ENCODE measurements at regions not wholly inside any gene's neighbourhood (a gene's known extent, or its start where the extent isn't known, plus 50 kb on each side); places are given as distances from the start of the nearest gene placed in this dataset.

- H3K36me3 ChIP-seq (ENCODE audit: insufficient read depth, low read length), result no peaks in the 10 kb centered on the region
- no peak overlapping the region for H2AFZ ChIP-seq (ENCODE audit: low read depth, low read length)
- H3K9me3 ChIP-seq (ENCODE audit: low read length), result no peaks in the 10 kb centered on the region
- no peaks in the 10 kb centered on the region for H3K27me3 ChIP-seq (ENCODE audit: insufficient read depth, low read length)
- H3K4me3 ChIP-seq (ENCODE audit: low read length), result no peak overlapping the region
- H3K4me1 ChIP-seq (ENCODE audit: insufficient read depth, low read length), result no peaks in the 10 kb centered on the region
These were observed 171.2 kb downstream of the ASB1 start for GRCh38 chr2:238597638-238598528.

- Histone ChIP-seq H3K9me3 (ENCODE audit: low read length) (no peaks in the 10 kb centered on the region), H3K4me1 (ENCODE audit: insufficient read depth, low read length) (no peaks in the 10 kb centered on the region), H3K27me3 (ENCODE audit: insufficient read depth, low read length) (no peaks in the 10 kb centered on the region), H3K36me3 (ENCODE audit: insufficient read depth, low read length) (no peaks in the 10 kb centered on the region), H2AFZ (ENCODE audit: low read depth, low read length) (no peak overlapping the region), H3K4me3 (ENCODE audit: low read length) (no peak overlapping the region)
These were observed 172.2 kb downstream of the ASB1 start for GRCh38 chr2:238598802-238599530.

GRCh38 chr2:238599549-238600505, 173.1 kb downstream of the ASB1 start:
- no peaks in the 10 kb centered on the region for H3K27me3 ChIP-seq (ENCODE audit: insufficient read depth, low read length)
- no peak overlapping the region for H3K4me3 ChIP-seq (ENCODE audit: low read length)
- H3K36me3 ChIP-seq (ENCODE audit: insufficient read depth, low read length), result no peaks in the 10 kb centered on the region
- H3K4me1 ChIP-seq (ENCODE audit: insufficient read depth, low read length), result no peaks in the 10 kb centered on the region
- no peak overlapping the region for H2AFZ ChIP-seq (ENCODE audit: low read depth, low read length)
- H3K9me3 ChIP-seq (ENCODE audit: low read length), result no peaks in the 10 kb centered on the region

- Histone ChIP-seq H3K36me3 (ENCODE audit: insufficient read depth, low read length) (no peaks in the 10 kb centered on the region), H3K27me3 (ENCODE audit: insufficient read depth, low read length) (no peaks in the 10 kb centered on the region), H3K4me1 (ENCODE audit: insufficient read depth, low read length) (no peaks in the 10 kb centered on the region), H3K4me3 (ENCODE audit: low read length) (no peak overlapping the region), H2AFZ (ENCODE audit: low read depth, low read length) (no peak overlapping the region), H3K9me3 (ENCODE audit: low read length) (no peaks in the 10 kb centered on the region)
These were observed 174.0 kb downstream of the ASB1 start for GRCh38 chr2:238600506-238601432.

GRCh38 chr2:238601433-238602222, 174.9 kb downstream of the ASB1 start:
- Histone ChIP-seq H3K27me3 (ENCODE audit: insufficient read depth, low read length) (no peaks in the 10 kb centered on the region), H2AFZ (ENCODE audit: low read depth, low read length) (no peak overlapping the region), H3K36me3 (ENCODE audit: insufficient read depth, low read length) (no peaks in the 10 kb centered on the region), H3K4me1 (ENCODE audit: insufficient read depth, low read length) (no peaks in the 10 kb centered on the region), H3K9me3 (ENCODE audit: low read length) (no peaks in the 10 kb centered on the region), H3K4me3 (ENCODE audit: low read length) (no peak overlapping the region)

GRCh38 chr2:238602223-238602960, 175.7 kb downstream of the ASB1 start:
- Histone ChIP-seq H3K36me3 (ENCODE audit: insufficient read depth, low read length) (no peaks in the 10 kb centered on the region), H3K4me3 (ENCODE audit: low read length) (no peak overlapping the region), H3K9me3 (ENCODE audit: low read length) (peaks cover 2% of the 10 kb centered on the region), H3K4me1 (ENCODE audit: insufficient read depth, low read length) (no peaks in the 10 kb centered on the region), H3K27me3 (ENCODE audit: insufficient read depth, low read length) (no peaks in the 10 kb centered on the region), H2AFZ (ENCODE audit: low read depth, low read length) (no peak overlapping the region)

GRCh38 chr2:238603596-238603995, 176.9 kb downstream of the ASB1 start:
- no peaks in the 10 kb centered on the region for H3K27me3 ChIP-seq (ENCODE audit: insufficient read depth, low read length)

GRCh38 chr2:238606311-238606710, 179.6 kb downstream of the ASB1 start:
- Histone ChIP-seq H3K4me1 (ENCODE audit: insufficient read depth, low read length) (no peaks in the 10 kb centered on the region), H3K36me3 (ENCODE audit: insufficient read depth, low read length) (no peaks in the 10 kb centered on the region), H3K27me3 (ENCODE audit: insufficient read depth, low read length) (no peaks in the 10 kb centered on the region), H3K9me3 (ENCODE audit: low read length) (peaks cover 2% of the 10 kb centered on the region), H2AFZ (ENCODE audit: low read depth, low read length) (no peak overlapping the region), H3K4me3 (ENCODE audit: low read length) (no peak overlapping the region)

More at GRCh38 chr2:238603596-238603995, 176.9 kb downstream of the ASB1 start:
- peaks cover 2% of the 10 kb centered on the region for H3K9me3 ChIP-seq (ENCODE audit: low read length)
- H3K36me3 ChIP-seq (ENCODE audit: insufficient read depth, low read length), result no peaks in the 10 kb centered on the region
- no peak overlapping the region for H3K4me3 ChIP-seq (ENCODE audit: low read length)
- H3K4me1 ChIP-seq (ENCODE audit: insufficient read depth, low read length), result no peaks in the 10 kb centered on the region
- H2AFZ ChIP-seq (ENCODE audit: low read depth, low read length), result no peak overlapping the region

- H3K9me3 ChIP-seq (ENCODE audit: low read length), result no peaks in the 10 kb centered on the region
- no peak overlapping the region for H3K4me3 ChIP-seq (ENCODE audit: low read length)
- no peak overlapping the region for H2AFZ ChIP-seq (ENCODE audit: low read depth, low read length)
- H3K27me3 ChIP-seq (ENCODE audit: insufficient read depth, low read length), result no peaks in the 10 kb centered on the region
- H3K4me1 ChIP-seq (ENCODE audit: insufficient read depth, low read length), result no peaks in the 10 kb centered on the region
- H3K36me3 ChIP-seq (ENCODE audit: insufficient read depth, low read length), result no peaks in the 10 kb centered on the region
These were observed 186.9 kb downstream of the ASB1 start for GRCh38 chr2:238613610-238614009.

GRCh38 chr2:238614376-238614775, 187.6 kb downstream of the ASB1 start:
- H3K36me3 ChIP-seq (ENCODE audit: insufficient read depth, low read length), result no peaks in the 10 kb centered on the region
- no peak overlapping the region for H2AFZ ChIP-seq (ENCODE audit: low read depth, low read length)

GRCh38 chr2:238615187-238615586, 188.5 kb downstream of the ASB1 start:
- H2AFZ ChIP-seq (ENCODE audit: low read depth, low read length), result no peak overlapping the region
- H3K36me3 ChIP-seq (ENCODE audit: insufficient read depth, low read length), result no peaks in the 10 kb centered on the region
- H3K9me3 ChIP-seq (ENCODE audit: low read length), result no peaks in the 10 kb centered on the region
- H3K4me1 ChIP-seq (ENCODE audit: insufficient read depth, low read length), result no peaks in the 10 kb centered on the region
- no peak overlapping the region for H3K4me3 ChIP-seq (ENCODE audit: low read length)
- no peaks in the 10 kb centered on the region for H3K27me3 ChIP-seq (ENCODE audit: insufficient read depth, low read length)

More at GRCh38 chr2:238614376-238614775, 187.6 kb downstream of the ASB1 start:
- H3K9me3 ChIP-seq (ENCODE audit: low read length), result no peaks in the 10 kb centered on the region
- H3K4me3 ChIP-seq (ENCODE audit: low read length), result no peak overlapping the region
- H3K4me1 ChIP-seq (ENCODE audit: insufficient read depth, low read length), result no peaks in the 10 kb centered on the region
- H3K27me3 ChIP-seq (ENCODE audit: insufficient read depth, low read length), result no peaks in the 10 kb centered on the region
